B cell (primary cell): ENCODE measurements at regions not wholly inside any gene's neighbourhood (a gene's known extent, or its start where the extent isn't known, plus 50 kb on each side); places are given as distances from the start of the nearest gene placed in this dataset.

Source experiments
- EZH2 ChIP-seq: IDR thresholded peaks from 2 replicates; pipeline ENCODE4 v1.6.1; 2012; ENCODE audit warnings: borderline replicate concordance, low read depth, mild to moderate bottlenecking, moderate library complexity, low read length; ENCODE audit not compliant: insufficient read depth, poor library complexity, severe bottlenecking
- TF ChIP-seq, protein P1 (sequence below): fragments of 200-600 bp; IDR thresholded peaks from one replicate; pipeline ENCODE4 v1.8.0; 2022; ENCODE audit warnings: antibody characterized with exemption, mild to moderate bottlenecking

- TF ChIP-seq, protein P1, sequence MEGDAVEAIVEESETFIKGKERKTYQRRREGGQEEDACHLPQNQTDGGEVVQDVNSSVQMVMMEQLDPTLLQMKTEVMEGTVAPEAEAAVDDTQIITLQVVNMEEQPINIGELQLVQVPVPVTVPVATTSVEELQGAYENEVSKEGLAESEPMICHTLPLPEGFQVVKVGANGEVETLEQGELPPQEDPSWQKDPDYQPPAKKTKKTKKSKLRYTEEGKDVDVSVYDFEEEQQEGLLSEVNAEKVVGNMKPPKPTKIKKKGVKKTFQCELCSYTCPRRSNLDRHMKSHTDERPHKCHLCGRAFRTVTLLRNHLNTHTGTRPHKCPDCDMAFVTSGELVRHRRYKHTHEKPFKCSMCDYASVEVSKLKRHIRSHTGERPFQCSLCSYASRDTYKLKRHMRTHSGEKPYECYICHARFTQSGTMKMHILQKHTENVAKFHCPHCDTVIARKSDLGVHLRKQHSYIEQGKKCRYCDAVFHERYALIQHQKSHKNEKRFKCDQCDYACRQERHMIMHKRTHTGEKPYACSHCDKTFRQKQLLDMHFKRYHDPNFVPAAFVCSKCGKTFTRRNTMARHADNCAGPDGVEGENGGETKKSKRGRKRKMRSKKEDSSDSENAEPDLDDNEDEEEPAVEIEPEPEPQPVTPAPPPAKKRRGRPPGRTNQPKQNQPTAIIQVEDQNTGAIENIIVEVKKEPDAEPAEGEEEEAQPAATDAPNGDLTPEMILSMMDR = no peak
- no peak for TF ChIP-seq EZH2
Observed at GRCh38 chr11:131146827-131147490, 223.5 kb upstream of the NTM start.
